HepG2 (cell line): ENCODE measurements at regions not wholly inside any gene's neighbourhood (a gene's known extent, or its start where the extent isn't known, plus 50 kb on each side); places are given as distances from the start of the nearest gene placed in this dataset.

ENCODE experiments used
- ATAC-seq: fragments of 200-7000 bp; cut with Tn5 transposase; 3 replicates; pipeline ENCODE4 v1.9.1; 2020; ENCODE audit warnings: mild to moderate bottlenecking, moderate library complexity
- BruUV-seq: library from RNA; stranded (reverse); fragments of 400-500 nt; replicated peaks from 2 replicates; lab custom pipeline; 2021; lab: Mats Ljungman, UMichigan
- CTCF ChIA-PET: fragments of 300-600 bp; formaldehyde crosslinking; extraction: SDS; loops from one replicate; lab custom pipeline; 2021; ENCODE audit warnings: low total read pairs, inconsistent platforms, low intra/inter-chr PET ratio; lab: Yijun Ruan, JAX
- POLR2A ChIA-PET: fragments of 350-600 bp; sonication (Branson Sonifier 250); formaldehyde crosslinking; loops from one replicate; lab custom pipeline; 2020; ENCODE audit warnings: antibody characterized with exemption, inconsistent platforms; lab: Yijun Ruan, JAX
- DNase-seq: peaks from one replicate; pipeline ENCODE4 v3.0.0-alpha.2; 2015; ENCODE audit warnings: low spot score
- FAIRE-seq: peaks from 3 replicates; lab custom pipeline; 2011; peaks lifted over from hg19 to GRCh38; lab: Jason Lieb, UNC
- H2AFZ ChIP-seq: one replicate; pipeline ENCODE4 v1.6.1; 2011; ENCODE audit warnings: low read length, inconsistent platforms
- H3K27ac ChIP-seq: fragments of 300-600 bp; 3 replicates; pipeline ENCODE4 v1.8.0; 2011; ENCODE audit warnings: mixed run types, mild to moderate bottlenecking, mixed read lengths, low read length, inconsistent platforms; ENCODE audit not compliant: insufficient read depth; ENCODE audit errors: extremely low read length
- H3K27me3 ChIP-seq, 2 experiments: fragments of 200-600 bp in 1 of 2; 2 replicates in 1 of 2; 3 replicates in 1 of 2; pipeline versions ENCODE4 v1.6.0 to v1.8.0; 2011; ENCODE audit warnings: low read length in 2 of 2, mild to moderate bottlenecking in 2 of 2, moderate library complexity in 2 of 2, inconsistent platforms in 1 of 2; ENCODE audit not compliant: insufficient read depth in 2 of 2, control insufficient read depth in 1 of 2
- H3K36me3 ChIP-seq, 2 experiments: fragments of 200-600 bp in 1 of 2; replicated peaks in 1 of 2; 2 replicates in 1 of 2; 3 replicates in 1 of 2; pipeline versions ENCODE4 v1.5.1 to v1.8.0; 2011; ENCODE audit warnings: low read length in 2 of 2, inconsistent platforms in 1 of 2; ENCODE audit not compliant: insufficient read depth in 2 of 2, control insufficient read depth in 1 of 2
- H3K4me1 ChIP-seq: 2 replicates; pipeline ENCODE4 v1.5.1; 2012; ENCODE audit warnings: low read length, inconsistent platforms; ENCODE audit not compliant: insufficient read depth
- H3K4me2 ChIP-seq: 2 replicates; pipeline ENCODE4 v1.6.0; 2011; ENCODE audit warnings: low read depth, low read length, inconsistent platforms
- H3K4me3 ChIP-seq, 3 experiments: fragments of 200-600 bp in 1 of 3; sonication (generic), shearing (Covaris generic) in 1 of 3; replicated peaks in 1 of 3; 2 replicates each; pipeline ENCODE4 v1.5.1; 2011 to 2016; ENCODE audit warnings: low read length in 3 of 3, inconsistent platforms in 2 of 3, low read depth in 2 of 3, mild to moderate bottlenecking in 2 of 3, control low read depth in 1 of 3, mixed read lengths in 1 of 3; ENCODE audit not compliant: insufficient read depth in 1 of 3
- H3K79me2 ChIP-seq: one replicate; pipeline ENCODE4 v1.6.1; 2011; ENCODE audit warnings: low read length, inconsistent platforms; ENCODE audit not compliant: insufficient read depth
- H3K9ac ChIP-seq: 2 replicates; pipeline ENCODE4 v1.6.0; 2011; ENCODE audit warnings: mild to moderate bottlenecking, low read depth, low read length, inconsistent platforms; ENCODE audit not compliant: insufficient read depth
- H3K9me3 ChIP-seq: 2 replicates; pipeline ENCODE4 v1.5.1; 2012; ENCODE audit warnings: mild to moderate bottlenecking, low read length
- H4K20me1 ChIP-seq: 2 replicates; pipeline ENCODE4 v1.6.0; 2011; ENCODE audit warnings: inconsistent platforms, mild to moderate bottlenecking, low read length, moderate library complexity; ENCODE audit not compliant: insufficient read depth
- BRD4 ChIP-seq: sonication (generic); formaldehyde crosslinking; IDR thresholded peaks from 2 replicates; pipeline ENCODE4 v1.4.0; 2020; ENCODE audit warnings: missing genetic modification reagents
- ELF1 ChIP-seq: sonication (generic); formaldehyde crosslinking; IDR thresholded peaks from 2 replicates; pipeline ENCODE4 v1.4.0; 2020; ENCODE audit warnings: missing genetic modification reagents
- KDM1A ChIP-seq: IDR thresholded peaks from 2 replicates; pipeline ENCODE4 v1.6.1; 2016; ENCODE audit warnings: missing compliant biosample characterization
- MTF2 ChIP-seq: sonication (generic); formaldehyde crosslinking; IDR thresholded peaks from 2 replicates; pipeline ENCODE4 v1.5.0; 2020; ENCODE audit warnings: missing genetic modification reagents, borderline replicate concordance
- NAIF1 ChIP-seq: sonication (generic); formaldehyde crosslinking; IDR thresholded peaks from 2 replicates; pipeline ENCODE4 v1.5.0; 2020; ENCODE audit warnings: mild to moderate bottlenecking, missing genetic modification reagents, borderline replicate concordance
- PPARG ChIP-seq: conservative IDR thresholded peaks from 2 replicates; pipeline ENCODE4 v1.6.1; 2016; ENCODE audit warnings: missing biosample characterization, missing genetic modification reagents
- SETDB1 ChIP-seq: sonication (generic); formaldehyde crosslinking; IDR thresholded peaks from 2 replicates; pipeline ENCODE4 v1.5.1; 2020; ENCODE audit warnings: missing genetic modification reagents, mild to moderate bottlenecking, borderline replicate concordance
- SMARCC2 ChIP-seq: fragments of 450-650 bp; IDR thresholded peaks from 2 replicates; pipeline ENCODE4 v1.6.1; 2017; ENCODE audit warnings: antibody characterized with exemption, mild to moderate bottlenecking
- ZNF879 ChIP-seq: sonication (generic); formaldehyde crosslinking; IDR thresholded peaks from 2 replicates; pipeline ENCODE4 v1.8.1; 2023; ENCODE audit warnings: missing genetic modification reagents
- WGBS: methylation state at CpG from one replicate; pipeline ENCODE4 v1.1.6; 2017; ENCODE audit warnings: low lambda C conversion rate; 5-methylcytosine and 5-hydroxymethylcytosine counted together
- in situ Hi-C: cut with HindIII; loops from 2 replicates; pipeline ENCODE4 v1.10.0; 2017; ENCODE audit warnings: low pct_unique_long_range_greater_than_20kb; ENCODE audit not compliant: extremely low pct_ligation_motif_present
- intact Hi-C: fragments of 100-400 bp; cut with micrococcal nuclease; formaldehyde crosslinking; loops from one replicate; pipeline ENCODE4 v1.10.0; 2022; ENCODE audit not compliant: unreplicated experiment
- TF ChIP-seq, protein P1 (sequence below): IDR thresholded peaks from 2 replicates; pipeline ENCODE4 v1.6.1; 2016
- TF ChIP-seq, protein P2 (sequence below): sonication (generic); formaldehyde crosslinking; IDR thresholded peaks from 2 replicates; pipeline ENCODE4 v1.4.0; 2020; ENCODE audit warnings: mild to moderate bottlenecking, missing genetic modification reagents

DNA sequence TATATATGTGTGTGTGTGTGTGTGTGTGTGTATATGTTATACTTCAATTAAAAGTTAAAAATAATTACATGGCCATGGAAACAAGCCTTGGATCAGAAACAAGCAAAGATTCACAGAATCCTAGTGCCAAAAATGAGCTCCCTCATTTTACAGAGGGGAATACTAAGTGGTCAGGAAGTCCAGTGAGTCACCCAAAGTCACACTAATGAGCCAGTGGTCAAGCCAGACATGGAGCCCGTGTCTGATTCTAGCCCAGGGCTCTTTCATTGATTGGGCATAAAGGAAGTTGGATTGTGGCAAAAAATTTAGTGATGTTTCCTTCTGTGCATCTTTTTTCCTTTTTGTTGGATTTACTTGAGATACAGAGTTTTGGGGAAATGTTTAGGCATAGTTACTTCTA is 152.5 kb upstream of the NPHP3 start:
- WGBS = 0% methylated on average over 1 of the region's 1 CpG
- CTCF ChIA-PET = no interaction called here
- H3K4me3 ChIP-seq = no peak overlapping the region
- no peak overlapping the region for H3K4me2 ChIP-seq
- TF ChIP-seq KDM1A (CRISPR knock-in tag) (no peak), ZNF879 (no peak), ELF1 (CRISPR knock-in tag) (no peak), PPARG (no peak), NAIF1 (CRISPR knock-in tag) (no peak), SETDB1 (CRISPR knock-in tag) (no peak), SMARCC2 (no peak), BRD4 (CRISPR knock-in tag) (no peak), MTF2 (CRISPR knock-in tag) (no peak)
- TF ChIP-seq, protein P1, sequence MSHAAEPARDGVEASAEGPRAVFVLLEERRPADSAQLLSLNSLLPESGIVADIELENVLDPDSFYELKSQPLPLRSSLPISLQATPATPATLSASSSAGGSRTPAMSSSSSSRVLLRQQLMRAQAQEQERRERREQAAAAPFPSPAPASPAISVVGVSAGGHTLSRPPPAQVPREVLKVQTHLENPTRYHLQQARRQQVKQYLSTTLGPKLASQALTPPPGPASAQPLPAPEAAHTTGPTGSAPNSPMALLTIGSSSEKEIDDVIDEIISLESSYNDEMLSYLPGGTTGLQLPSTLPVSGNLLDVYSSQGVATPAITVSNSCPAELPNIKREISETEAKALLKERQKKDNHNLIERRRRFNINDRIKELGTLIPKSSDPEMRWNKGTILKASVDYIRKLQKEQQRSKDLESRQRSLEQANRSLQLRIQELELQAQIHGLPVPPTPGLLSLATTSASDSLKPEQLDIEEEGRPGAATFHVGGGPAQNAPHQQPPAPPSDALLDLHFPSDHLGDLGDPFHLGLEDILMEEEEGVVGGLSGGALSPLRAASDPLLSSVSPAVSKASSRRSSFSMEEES = no peak
- TF ChIP-seq, protein P2, sequence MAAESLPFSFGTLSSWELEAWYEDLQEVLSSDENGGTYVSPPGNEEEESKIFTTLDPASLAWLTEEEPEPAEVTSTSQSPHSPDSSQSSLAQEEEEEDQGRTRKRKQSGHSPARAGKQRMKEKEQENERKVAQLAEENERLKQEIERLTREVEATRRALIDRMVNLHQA = no peak
- in situ Hi-C loops (no loop called here), intact Hi-C loops (no loop called here)
- POLR2A ChIA-PET = no interaction called here
- no peaks in the 10 kb centered on the region for H3K9me3 ChIP-seq
- FAIRE-seq (no peak), DNase-seq (no peak), ATAC-seq (no peak)
- H2AFZ ChIP-seq = no peak overlapping the region
- H3K27ac ChIP-seq = no peak overlapping the region
- H4K20me1 ChIP-seq = no peaks in the 10 kb centered on the region
- BruUV-seq = no TSS peak
- no peaks in the 10 kb centered on the region for H3K4me1 ChIP-seq
- no peak overlapping the region for H3K9ac ChIP-seq
- H3K27me3 ChIP-seq = no peaks in the 10 kb centered on the region; a peak in 1 of 5 replicates
- H3K36me3 ChIP-seq = no peaks in the 10 kb centered on the region
- no peaks in the 10 kb centered on the region for H3K79me2 ChIP-seq
